ENCODE measurements at regions not wholly inside any gene's neighbourhood (a gene's known extent, or its start where the extent isn't known, plus 50 kb on each side); places are given as distances from the start of the nearest gene placed in this dataset.

DNA sequence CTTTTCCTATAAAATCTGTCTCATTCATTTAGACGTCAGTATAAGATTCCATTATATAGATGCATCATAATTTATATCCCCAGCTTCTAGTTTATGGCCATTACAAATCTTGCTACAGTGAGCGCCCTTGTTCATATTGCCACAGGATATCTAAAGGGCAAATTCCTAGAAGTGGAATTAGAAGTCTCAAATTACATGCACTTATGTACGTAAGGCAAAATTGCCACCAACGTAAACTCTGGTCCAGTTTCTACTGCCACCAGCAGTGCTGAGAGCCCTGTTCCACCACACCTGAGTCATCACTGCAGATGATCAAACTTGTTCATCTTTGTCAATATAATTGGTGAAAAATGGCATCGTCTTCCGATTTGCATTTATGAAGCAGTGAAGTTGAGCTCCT is 90.9 kb upstream of the ID2 start (continued):
- TF ChIP-seq, protein P1, sequence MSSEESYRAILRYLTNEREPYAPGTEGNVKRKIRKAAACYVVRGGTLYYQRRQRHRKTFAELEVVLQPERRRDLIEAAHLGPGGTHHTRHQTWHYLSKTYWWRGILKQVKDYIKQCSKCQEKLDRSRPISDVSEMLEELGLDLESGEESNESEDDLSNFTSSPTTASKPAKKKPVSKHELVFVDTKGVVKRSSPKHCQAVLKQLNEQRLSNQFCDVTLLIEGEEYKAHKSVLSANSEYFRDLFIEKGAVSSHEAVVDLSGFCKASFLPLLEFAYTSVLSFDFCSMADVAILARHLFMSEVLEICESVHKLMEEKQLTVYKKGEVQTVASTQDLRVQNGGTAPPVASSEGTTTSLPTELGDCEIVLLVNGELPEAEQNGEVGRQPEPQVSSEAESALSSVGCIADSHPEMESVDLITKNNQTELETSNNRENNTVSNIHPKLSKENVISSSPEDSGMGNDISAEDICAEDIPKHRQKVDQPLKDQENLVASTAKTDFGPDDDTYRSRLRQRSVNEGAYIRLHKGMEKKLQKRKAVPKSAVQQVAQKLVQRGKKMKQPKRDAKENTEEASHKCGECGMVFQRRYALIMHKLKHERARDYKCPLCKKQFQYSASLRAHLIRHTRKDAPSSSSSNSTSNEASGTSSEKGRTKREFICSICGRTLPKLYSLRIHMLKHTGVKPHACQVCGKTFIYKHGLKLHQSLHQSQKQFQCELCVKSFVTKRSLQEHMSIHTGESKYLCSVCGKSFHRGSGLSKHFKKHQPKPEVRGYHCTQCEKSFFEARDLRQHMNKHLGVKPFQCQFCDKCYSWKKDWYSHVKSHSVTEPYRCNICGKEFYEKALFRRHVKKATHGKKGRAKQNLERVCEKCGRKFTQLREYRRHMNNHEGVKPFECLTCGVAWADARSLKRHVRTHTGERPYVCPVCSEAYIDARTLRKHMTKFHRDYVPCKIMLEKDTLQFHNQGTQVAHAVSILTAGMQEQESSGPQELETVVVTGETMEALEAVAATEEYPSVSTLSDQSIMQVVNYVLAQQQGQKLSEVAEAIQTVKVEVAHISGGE (tag by site-specific recombination; conservative IDR thresholded peaks at IDR 0.05; ENCODE audit: low read depth), result no peak
- no peak for TF ChIP-seq ZNF366 (tag by site-specific recombination; conservative IDR thresholded peaks at IDR 0.05)
- no peak for TF ChIP-seq ZNF391 (tag by site-specific recombination; IDR thresholded peaks at IDR 0.05; ENCODE audit: borderline replicate concordance, low read depth)
- peak; percentile 50 for TF ChIP-seq FEZF1 (tag by site-specific recombination; IDR thresholded peaks at IDR 0.05)
- no peak for TF ChIP-seq ZNF785 (tag by site-specific recombination; IDR thresholded peaks at IDR 0.05)
- no peak for TF ChIP-seq ZNF76 (tag by site-specific recombination; IDR thresholded peaks at IDR 0.05; ENCODE audit: borderline replicate concordance, low read depth)
- TF ChIP-seq ZNF558 (tag by site-specific recombination; IDR thresholded peaks at IDR 0.05), result no peak
- TF ChIP-seq OSR2 (tag by site-specific recombination; IDR thresholded peaks at IDR 0.05), result peak; percentile 39; the same call in 1 of the 2 replicates
- TF ChIP-seq ZNF292 (tag by site-specific recombination; IDR thresholded peaks at IDR 0.05; ENCODE audit: borderline replicate concordance, low read depth), result no peak
- no peak for TF ChIP-seq ZNF677 (tag by site-specific recombination; IDR thresholded peaks at IDR 0.05)
- TF ChIP-seq ZNF48 (tag by site-specific recombination; IDR thresholded peaks at IDR 0.05), result no peak
- TF ChIP-seq, protein P2, sequence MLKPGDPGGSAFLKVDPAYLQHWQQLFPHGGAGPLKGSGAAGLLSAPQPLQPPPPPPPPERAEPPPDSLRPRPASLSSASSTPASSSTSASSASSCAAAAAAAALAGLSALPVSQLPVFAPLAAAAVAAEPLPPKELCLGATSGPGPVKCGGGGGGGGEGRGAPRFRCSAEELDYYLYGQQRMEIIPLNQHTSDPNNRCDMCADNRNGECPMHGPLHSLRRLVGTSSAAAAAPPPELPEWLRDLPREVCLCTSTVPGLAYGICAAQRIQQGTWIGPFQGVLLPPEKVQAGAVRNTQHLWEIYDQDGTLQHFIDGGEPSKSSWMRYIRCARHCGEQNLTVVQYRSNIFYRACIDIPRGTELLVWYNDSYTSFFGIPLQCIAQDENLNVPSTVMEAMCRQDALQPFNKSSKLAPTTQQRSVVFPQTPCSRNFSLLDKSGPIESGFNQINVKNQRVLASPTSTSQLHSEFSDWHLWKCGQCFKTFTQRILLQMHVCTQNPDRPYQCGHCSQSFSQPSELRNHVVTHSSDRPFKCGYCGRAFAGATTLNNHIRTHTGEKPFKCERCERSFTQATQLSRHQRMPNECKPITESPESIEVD (tag by site-specific recombination; IDR thresholded peaks at IDR 0.05), result peak; percentile 40; the same call in 1 of the 2 replicates

DNA sequence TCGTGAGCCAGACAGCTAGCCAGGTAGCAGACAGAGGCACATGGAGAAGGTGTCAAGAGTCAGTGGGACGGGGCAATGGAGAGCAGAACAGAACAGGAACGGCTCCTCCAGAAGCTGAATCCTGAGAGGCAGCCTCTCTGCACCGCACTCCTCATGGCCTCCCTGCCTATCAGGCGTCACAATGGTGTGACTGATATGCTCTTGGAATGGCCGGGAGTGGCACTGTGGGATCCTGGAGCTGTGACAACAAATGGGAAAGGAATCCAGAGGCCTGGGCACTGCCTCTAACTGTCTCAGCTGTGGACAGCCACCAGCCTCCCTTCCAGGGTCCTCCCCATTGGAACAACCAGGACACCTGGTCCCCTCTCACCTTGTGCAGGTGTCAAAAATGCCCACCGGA is 89.1 kb upstream of the ID2 start:
- Histone ChIP-seq H3K36me3 (ENCODE audit: control insufficient read depth in 2 of 2, insufficient read depth in 1 of 2, low read length in 2 of 2) (no peaks in the 10 kb centered on the region), H3K4me3 (ENCODE audit: low read depth, low read length) (no peak overlapping the region), H3K9me3 (ENCODE audit: control insufficient read depth, insufficient read depth, low read depth, low read length) (no peaks in the 10 kb centered on the region), H3K4me1 (ENCODE audit: control insufficient read depth, insufficient read depth, low read length) (no peaks in the 10 kb centered on the region), H3K27ac (ENCODE audit: extremely low read depth, low read depth, low read length) (no peak overlapping the region)
- CTCF ChIA-PET, result no interaction called here
- TF ChIP-seq, protein P3, sequence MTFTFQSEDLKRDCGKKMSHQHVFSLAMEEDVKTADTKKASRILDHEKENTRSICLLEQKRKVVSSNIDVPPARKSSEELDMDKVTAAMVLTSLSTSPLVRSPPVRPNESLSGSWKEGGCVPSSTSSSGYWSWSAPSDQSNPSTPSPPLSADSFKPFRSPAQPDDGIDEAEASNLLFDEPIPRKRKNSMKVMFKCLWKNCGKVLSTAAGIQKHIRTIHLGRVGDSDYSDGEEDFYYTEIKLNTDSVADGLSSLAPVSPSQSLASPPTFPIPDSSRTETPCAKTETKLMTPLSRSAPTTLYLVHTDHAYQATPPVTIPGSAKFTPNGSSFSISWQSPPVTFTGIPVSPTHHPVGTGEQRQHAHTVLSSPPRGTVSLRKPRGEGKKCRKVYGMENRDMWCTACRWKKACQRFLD (tag by site-specific recombination; IDR thresholded peaks at IDR 0.05), result no peak
- TF ChIP-seq ZNF701 (tag by site-specific recombination; IDR thresholded peaks at IDR 0.05), result no peak
- no peak for TF ChIP-seq ZNF600 (tag by site-specific recombination; IDR thresholded peaks at IDR 0.05)
- TF ChIP-seq GFI1B (tag by site-specific recombination; IDR thresholded peaks at IDR 0.05), result no peak
- TF ChIP-seq ZNF560 (tag by site-specific recombination; IDR thresholded peaks at IDR 0.05; ENCODE audit: borderline replicate concordance), result no peak
- TF ChIP-seq, protein P4, sequence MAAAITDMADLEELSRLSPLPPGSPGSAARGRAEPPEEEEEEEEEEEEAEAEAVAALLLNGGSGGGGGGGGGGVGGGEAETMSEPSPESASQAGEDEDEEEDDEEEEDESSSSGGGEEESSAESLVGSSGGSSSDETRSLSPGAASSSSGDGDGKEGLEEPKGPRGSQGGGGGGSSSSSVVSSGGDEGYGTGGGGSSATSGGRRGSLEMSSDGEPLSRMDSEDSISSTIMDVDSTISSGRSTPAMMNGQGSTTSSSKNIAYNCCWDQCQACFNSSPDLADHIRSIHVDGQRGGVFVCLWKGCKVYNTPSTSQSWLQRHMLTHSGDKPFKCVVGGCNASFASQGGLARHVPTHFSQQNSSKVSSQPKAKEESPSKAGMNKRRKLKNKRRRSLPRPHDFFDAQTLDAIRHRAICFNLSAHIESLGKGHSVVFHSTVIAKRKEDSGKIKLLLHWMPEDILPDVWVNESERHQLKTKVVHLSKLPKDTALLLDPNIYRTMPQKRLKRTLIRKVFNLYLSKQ (tag by site-specific recombination; IDR thresholded peaks at IDR 0.05; ENCODE audit: borderline replicate concordance), result no peak
- no peak for TF ChIP-seq IKZF3 (tag by site-specific recombination; IDR thresholded peaks at IDR 0.05)
- no peak for TF ChIP-seq ZNF571 (tag by site-specific recombination; IDR thresholded peaks at IDR 0.05)
- TF ChIP-seq ZNF19 (tag by site-specific recombination; IDR thresholded peaks at IDR 0.05; ENCODE audit: low read depth), result no peak
- TF ChIP-seq ZNF391 (tag by site-specific recombination; IDR thresholded peaks at IDR 0.05; ENCODE audit: borderline replicate concordance, low read depth), result no peak
- TF ChIP-seq, protein P5, sequence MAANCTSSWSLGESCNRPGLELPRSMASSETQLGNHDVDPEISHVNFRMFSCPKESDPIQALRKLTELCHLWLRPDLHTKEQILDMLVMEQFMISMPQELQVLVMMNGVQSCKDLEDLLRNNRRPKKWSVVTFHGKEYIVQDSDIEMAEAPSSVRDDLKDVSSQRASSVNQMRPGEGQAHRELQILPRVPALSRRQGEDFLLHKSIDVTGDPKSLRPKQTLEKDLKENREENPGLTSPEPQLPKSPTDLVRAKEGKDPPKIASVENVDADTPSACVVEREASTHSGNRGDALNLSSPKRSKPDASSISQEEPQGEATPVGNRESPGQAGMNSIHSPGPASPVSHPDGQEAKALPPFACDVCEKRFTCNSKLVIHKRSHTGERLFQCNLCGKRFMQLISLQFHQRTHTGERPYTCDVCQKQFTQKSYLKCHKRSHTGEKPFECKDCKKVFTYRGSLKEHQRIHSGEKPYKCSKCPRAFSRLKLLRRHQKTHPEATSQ (tag by site-specific recombination; IDR thresholded peaks at IDR 0.05), result no peak
- TF ChIP-seq, protein P6, sequence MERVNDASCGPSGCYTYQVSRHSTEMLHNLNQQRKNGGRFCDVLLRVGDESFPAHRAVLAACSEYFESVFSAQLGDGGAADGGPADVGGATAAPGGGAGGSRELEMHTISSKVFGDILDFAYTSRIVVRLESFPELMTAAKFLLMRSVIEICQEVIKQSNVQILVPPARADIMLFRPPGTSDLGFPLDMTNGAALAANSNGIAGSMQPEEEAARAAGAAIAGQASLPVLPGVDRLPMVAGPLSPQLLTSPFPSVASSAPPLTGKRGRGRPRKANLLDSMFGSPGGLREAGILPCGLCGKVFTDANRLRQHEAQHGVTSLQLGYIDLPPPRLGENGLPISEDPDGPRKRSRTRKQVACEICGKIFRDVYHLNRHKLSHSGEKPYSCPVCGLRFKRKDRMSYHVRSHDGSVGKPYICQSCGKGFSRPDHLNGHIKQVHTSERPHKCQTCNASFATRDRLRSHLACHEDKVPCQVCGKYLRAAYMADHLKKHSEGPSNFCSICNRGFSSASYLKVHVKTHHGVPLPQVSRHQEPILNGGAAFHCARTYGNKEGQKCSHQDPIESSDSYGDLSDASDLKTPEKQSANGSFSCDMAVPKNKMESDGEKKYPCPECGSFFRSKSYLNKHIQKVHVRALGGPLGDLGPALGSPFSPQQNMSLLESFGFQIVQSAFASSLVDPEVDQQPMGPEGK (tag by site-specific recombination; IDR thresholded peaks at IDR 0.05), result no peak
- TF ChIP-seq YY1 (tag by site-specific recombination; IDR thresholded peaks at IDR 0.05), result no peak
- no peak for TF ChIP-seq ZNF274 (IDR thresholded peaks at IDR 0.05; ENCODE audit: low read length)
- no peak for TF ChIP-seq ZNF274 (tag by site-specific recombination; IDR thresholded peaks at IDR 0.05; ENCODE audit: borderline replicate concordance)
- POLR2A ChIA-PET, result interaction anchor here (0.6 to 3.1 kb wide), 3 partner anchors 9 to 91 kb away, joined by 3 to 15 read pairs (median 3); partner anchors contain the start of gene ID2
